Omental fat pad (tissue), 3 donors: ENCODE measurements at regions not wholly inside any gene's neighbourhood (a gene's known extent, or its start where the extent isn't known, plus 50 kb on each side); places are given as distances from the start of the nearest gene placed in this dataset.

Experiments used
- ATAC-seq: fragments of 150-250 bp; one replicate; pipeline ENCODE4 v1.9.1; 2016; ENCODE audit warnings: mild to moderate bottlenecking, moderate library complexity; ENCODE audit not compliant: low FRiP score
- DNase-seq: peaks from one replicate; pipeline ENCODE4 v3.0.0-alpha.2; 2019; ENCODE audit warnings: low spot score
- CTCF ChIP-seq, 3 donors: fragments of 450-650 bp; IDR thresholded peaks; one replicate each; pipeline ENCODE4 v1.5.1; 2016 to 2017; ENCODE audit warnings: antibody characterized with exemption in 3 of 3, mild to moderate bottlenecking in 3 of 3, moderate library complexity in 2 of 3

GRCh38 chr4:137448402-137448801 is 83.9 kb downstream of the PCDH18 start:
- DNase-seq (no peak), ATAC-seq (no peak)
- no peak for TF ChIP-seq CTCF (IDR thresholded peaks at IDR 0.05)

- no peak for TF ChIP-seq CTCF (IDR thresholded peaks at IDR 0.05)
- DNase-seq: no peak
These were observed 86.2 kb downstream of the PCDH18 start for GRCh38 chr4:137446071-137446470.

GRCh38 chr4:137443031-137443800 is 89.1 kb downstream of the PCDH18 start:
- ATAC-seq (no peak), DNase-seq (no peak)
- no peak for TF ChIP-seq CTCF (IDR thresholded peaks at IDR 0.05)

More at GRCh38 chr4:137446071-137446470, 86.2 kb downstream of the PCDH18 start:
- no peak for ATAC-seq

GRCh38 chr4:137432446-137433311 is 99.6 kb downstream of the PCDH18 start:
- no peak for DNase-seq
- no peak for TF ChIP-seq CTCF (IDR thresholded peaks at IDR 0.05)
- no peak for ATAC-seq

- no peak for DNase-seq
- ATAC-seq: no peak
- TF ChIP-seq CTCF (IDR thresholded peaks at IDR 0.05): no peak
These were observed 102.1 kb downstream of the PCDH18 start for GRCh38 chr4:137430171-137430570.

GRCh38 chr4:137427411-137427810 is 104.9 kb downstream of the PCDH18 start:
- DNase-seq (no peak), ATAC-seq (no peak)
- TF ChIP-seq CTCF (IDR thresholded peaks at IDR 0.05): no peak
